Skeletal muscle satellite cell (primary cell): ENCODE measurements at regions not wholly inside any gene's neighbourhood (a gene's known extent, or its start where the extent isn't known, plus 50 kb on each side); places are given as distances from the start of the nearest gene placed in this dataset.

ENCODE experiments used
- H3K27me3 ChIP-seq: 2 replicates; pipeline ENCODE4 v1.7.0; 2013; ENCODE audit warnings: low read length; ENCODE audit not compliant: control insufficient read depth, insufficient read depth
- H3K36me3 ChIP-seq: 2 replicates; pipeline ENCODE4 v1.7.0; 2013; ENCODE audit warnings: mild to moderate bottlenecking, control low read depth, low read length; ENCODE audit not compliant: insufficient read depth
- H3K4me1 ChIP-seq: 2 replicates; pipeline ENCODE4 v1.7.0; 2013; ENCODE audit warnings: low read length; ENCODE audit not compliant: control insufficient read depth, insufficient read depth
- H3K4me2 ChIP-seq: 2 replicates; pipeline ENCODE4 v1.7.0; 2013; ENCODE audit warnings: mild to moderate bottlenecking, low read length
- H3K4me3 ChIP-seq: 2 replicates; pipeline ENCODE4 v1.7.0; 2013; ENCODE audit warnings: low read length
- H3K9ac ChIP-seq: 2 replicates; pipeline ENCODE4 v1.7.0; 2013; ENCODE audit warnings: mild to moderate bottlenecking, low read depth, low read length, moderate library complexity
- H3K9me3 ChIP-seq: replicated peaks from 2 replicates; pipeline ENCODE4 v1.7.0; 2013; ENCODE audit warnings: mild to moderate bottlenecking, control low read depth, low read length

DNA sequence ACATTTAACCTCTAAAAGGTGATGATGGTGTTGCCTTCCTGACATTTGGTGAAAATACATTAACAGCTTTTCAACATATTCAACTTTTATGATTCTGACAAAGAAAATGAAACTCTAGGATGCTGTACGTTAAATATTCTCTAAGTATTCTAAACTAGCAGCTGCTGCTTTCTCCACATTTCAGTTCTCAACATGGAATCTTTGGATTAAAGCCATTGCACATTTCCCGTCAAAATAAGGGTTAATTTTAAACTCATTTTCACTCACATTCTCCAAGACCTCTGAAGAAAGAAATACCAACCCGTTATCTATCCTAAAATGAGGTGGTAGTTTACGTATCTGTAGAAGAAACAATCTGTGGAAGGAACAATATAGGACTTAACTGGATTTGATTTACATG lies 655.7 kb upstream of the ARPP21 start:
- Histone ChIP-seq H3K9me3 (no peaks in the 10 kb centered on the region), H3K36me3 (no peaks in the 10 kb centered on the region), H3K27me3 (no peaks in the 10 kb centered on the region), H3K9ac (no peak overlapping the region), H3K4me1 (no peaks in the 10 kb centered on the region), H3K4me3 (no peak overlapping the region), H3K4me2 (no peak overlapping the region)

GRCh38 chr3:34988296-34988695 lies 651.0 kb upstream of the ARPP21 start:
- Histone ChIP-seq H3K36me3 (no peaks in the 10 kb centered on the region), H3K9ac (no peak overlapping the region)

GRCh38 chr3:34995796-34996430 lies 643.4 kb upstream of the ARPP21 start:
- no peak overlapping the region for H3K4me3 ChIP-seq

More at GRCh38 chr3:34988296-34988695, 651.0 kb upstream of the ARPP21 start:
- Histone ChIP-seq H3K4me1 (no peaks in the 10 kb centered on the region), H3K4me3 (no peak overlapping the region), H3K4me2 (no peak overlapping the region), H3K27me3 (no peaks in the 10 kb centered on the region), H3K9me3 (no peaks in the 10 kb centered on the region)

DNA sequence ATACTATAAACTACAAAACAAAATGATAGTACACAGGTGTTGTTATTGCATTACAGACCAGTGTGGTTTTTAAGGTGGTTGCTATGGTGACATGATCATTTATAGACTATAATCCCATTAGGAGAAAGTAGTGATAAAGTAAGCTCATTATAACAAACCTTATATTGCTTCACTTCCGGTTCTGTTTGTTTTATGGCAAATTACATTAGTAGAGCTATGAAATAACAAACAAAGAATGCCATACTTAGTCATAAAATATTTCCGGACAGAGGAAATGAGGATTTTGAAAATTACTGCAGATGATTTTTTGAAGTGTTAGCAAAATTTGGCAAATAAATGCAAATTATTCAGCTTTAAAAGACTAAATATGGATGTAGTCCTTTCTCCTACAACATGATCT lies 640.4 kb upstream of the ARPP21 start:
- H3K9me3 ChIP-seq: no peaks in the 10 kb centered on the region
- H3K4me3 ChIP-seq: no peak overlapping the region
- no peaks in the 10 kb centered on the region for H3K36me3 ChIP-seq
- peaks cover 6% of the 10 kb centered on the region for H3K4me1 ChIP-seq
- no peak overlapping the region for H3K4me2 ChIP-seq
- no peaks in the 10 kb centered on the region for H3K27me3 ChIP-seq
- H3K9ac ChIP-seq: no peak overlapping the region

More at GRCh38 chr3:34995796-34996430, 643.4 kb upstream of the ARPP21 start:
- no peaks in the 10 kb centered on the region for H3K27me3 ChIP-seq
- no peak overlapping the region for H3K4me2 ChIP-seq
- H3K4me1 ChIP-seq: peaks cover 6% of the 10 kb centered on the region
- no peak overlapping the region for H3K9ac ChIP-seq
- H3K36me3 ChIP-seq: no peaks in the 10 kb centered on the region
- no peaks in the 10 kb centered on the region for H3K9me3 ChIP-seq

DNA sequence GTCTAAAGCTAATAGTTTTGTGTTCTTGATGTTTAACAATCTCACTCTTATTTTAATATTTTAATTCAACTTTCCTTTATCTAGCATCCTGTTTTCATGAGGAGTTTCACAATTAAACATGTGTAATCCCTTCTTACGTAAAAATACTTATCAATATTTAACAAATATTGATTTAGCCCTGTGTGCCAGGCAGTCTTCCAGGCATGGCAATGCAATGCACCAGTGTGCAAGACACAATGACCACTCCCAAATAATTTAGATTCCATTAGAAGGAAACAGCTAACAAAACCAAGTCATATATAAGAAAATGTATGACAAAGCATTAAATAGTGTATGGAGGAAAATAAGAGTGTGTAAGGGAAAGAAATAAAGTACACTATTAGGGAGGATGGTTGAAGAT lies 627.1 kb upstream of the ARPP21 start:
- no peak overlapping the region for H3K9ac ChIP-seq
- no peaks in the 10 kb centered on the region for H3K4me1 ChIP-seq
- H3K36me3 ChIP-seq: no peaks in the 10 kb centered on the region
- H3K4me3 ChIP-seq: no peak overlapping the region
- no peaks in the 10 kb centered on the region for H3K27me3 ChIP-seq
- no peaks in the 10 kb centered on the region for H3K9me3 ChIP-seq
- no peak overlapping the region for H3K4me2 ChIP-seq

DNA sequence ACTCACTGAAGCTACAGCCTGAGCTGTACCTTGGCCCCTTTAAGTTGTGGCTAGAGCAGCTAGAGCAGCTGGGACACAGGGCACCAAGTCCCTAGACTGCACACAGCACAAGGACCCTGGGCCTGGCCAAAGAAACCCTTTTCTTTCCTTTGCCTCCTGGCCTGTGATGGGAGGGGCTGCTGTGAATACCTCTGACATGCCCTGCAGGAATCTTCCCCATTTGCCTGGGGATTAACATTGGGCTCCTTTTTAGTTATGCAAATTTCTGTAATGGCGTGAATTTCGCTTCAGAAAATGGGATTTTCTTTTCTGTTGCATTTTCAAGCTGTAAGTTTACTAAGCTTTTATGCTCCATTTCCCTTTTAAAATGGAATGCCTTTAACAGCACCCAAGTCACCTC lies 611.2 kb upstream of the ARPP21 start:
- H3K4me1 ChIP-seq: no peaks in the 10 kb centered on the region
- no peaks in the 10 kb centered on the region for H3K27me3 ChIP-seq
- no peak overlapping the region for H3K4me2 ChIP-seq
- H3K36me3 ChIP-seq: no peaks in the 10 kb centered on the region
- H3K4me3 ChIP-seq: no peak overlapping the region
- H3K9me3 ChIP-seq: no peaks in the 10 kb centered on the region
- H3K9ac ChIP-seq: no peak overlapping the region

DNA sequence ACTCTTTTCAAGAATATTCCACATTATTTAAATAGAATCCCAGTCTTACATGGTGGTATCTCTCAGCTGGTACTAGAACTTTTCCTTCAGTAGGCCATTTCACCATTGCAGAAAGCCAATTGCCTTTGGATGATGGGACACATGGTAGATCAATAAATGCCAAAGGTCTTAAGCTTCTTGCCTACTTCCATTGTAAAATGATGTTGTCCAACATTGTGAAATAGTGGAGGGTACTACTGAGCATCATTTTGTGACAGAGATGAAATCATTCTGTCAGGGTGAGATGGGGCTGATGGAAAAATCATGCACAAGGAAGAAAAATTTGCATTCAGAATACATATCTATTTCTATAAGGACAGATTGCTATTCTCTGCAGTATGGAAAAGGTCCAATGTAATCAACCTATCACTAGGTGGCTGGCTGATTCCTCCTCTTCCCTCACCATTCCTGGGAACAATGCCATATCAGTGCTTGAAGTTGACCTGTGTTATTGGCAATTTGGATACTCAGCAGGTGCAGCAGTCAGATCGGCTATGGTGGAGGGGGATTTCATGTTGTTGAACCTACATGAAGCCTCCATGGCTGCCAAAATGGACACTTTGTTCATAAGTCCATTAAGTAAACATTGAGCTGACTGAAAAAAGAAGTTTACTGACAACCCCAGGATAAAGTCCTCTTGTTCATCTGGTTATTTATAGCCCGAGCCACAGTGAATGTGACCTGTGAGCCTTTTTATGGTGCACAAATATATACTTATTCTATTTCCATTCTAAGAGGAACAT lies 596.9 kb upstream of the ARPP21 start:
- no peaks in the 10 kb centered on the region for H3K27me3 ChIP-seq
- no peaks in the 10 kb centered on the region for H3K4me1 ChIP-seq
- no peak overlapping the region for H3K9ac ChIP-seq
- no peak overlapping the region for H3K4me2 ChIP-seq
- no peaks in the 10 kb centered on the region for H3K36me3 ChIP-seq
- no peak overlapping the region for H3K4me3 ChIP-seq
- H3K9me3 ChIP-seq: no peaks in the 10 kb centered on the region

DNA sequence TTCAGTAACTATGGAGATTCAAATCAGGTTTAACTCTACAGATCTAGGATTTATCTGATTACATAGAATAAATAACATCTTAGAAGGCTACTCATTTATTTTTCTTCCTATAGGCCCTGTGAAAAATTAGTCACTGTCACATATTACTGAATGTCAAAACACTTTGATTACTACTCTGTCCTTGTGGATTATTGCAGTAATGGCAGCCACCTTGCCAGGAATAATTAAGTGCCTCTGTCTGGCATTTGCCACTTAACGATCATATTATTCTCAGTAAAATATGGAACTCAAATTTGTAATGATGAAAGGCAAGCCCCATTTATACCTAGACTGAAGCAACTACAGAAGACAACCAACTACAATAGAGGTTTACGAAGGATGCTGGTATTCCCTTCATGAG lies 596.3 kb upstream of the ARPP21 start:
- Histone ChIP-seq H3K4me2 (no peak overlapping the region), H3K27me3 (no peaks in the 10 kb centered on the region), H3K4me1 (no peaks in the 10 kb centered on the region), H3K36me3 (no peaks in the 10 kb centered on the region), H3K9ac (no peak overlapping the region), H3K9me3 (no peaks in the 10 kb centered on the region), H3K4me3 (no peak overlapping the region)

DNA sequence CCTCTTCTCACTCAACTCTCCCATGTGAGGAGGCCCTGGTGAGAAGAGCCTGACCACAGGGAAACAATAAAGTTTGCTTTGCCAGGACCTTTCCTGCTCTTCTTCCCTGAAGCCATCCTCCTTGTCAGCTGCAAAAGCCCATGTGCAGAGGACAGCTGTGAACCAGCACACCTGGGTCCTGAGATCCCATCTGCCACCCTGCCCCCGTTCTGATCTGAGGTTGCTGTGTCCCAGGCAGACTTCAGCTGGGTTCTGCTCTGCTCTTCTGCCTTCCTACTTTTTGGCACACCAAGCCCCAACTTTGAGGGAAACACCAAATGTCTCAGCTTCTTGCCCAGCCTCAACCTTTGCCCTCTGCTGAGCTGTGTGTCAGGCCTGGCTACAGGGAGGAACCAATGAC lies 595.1 kb upstream of the ARPP21 start:
- Histone ChIP-seq H3K9me3 (no peaks in the 10 kb centered on the region), H3K4me3 (no peak overlapping the region), H3K4me1 (no peaks in the 10 kb centered on the region), H3K9ac (no peak overlapping the region), H3K36me3 (no peaks in the 10 kb centered on the region), H3K27me3 (no peaks in the 10 kb centered on the region), H3K4me2 (no peak overlapping the region)

DNA sequence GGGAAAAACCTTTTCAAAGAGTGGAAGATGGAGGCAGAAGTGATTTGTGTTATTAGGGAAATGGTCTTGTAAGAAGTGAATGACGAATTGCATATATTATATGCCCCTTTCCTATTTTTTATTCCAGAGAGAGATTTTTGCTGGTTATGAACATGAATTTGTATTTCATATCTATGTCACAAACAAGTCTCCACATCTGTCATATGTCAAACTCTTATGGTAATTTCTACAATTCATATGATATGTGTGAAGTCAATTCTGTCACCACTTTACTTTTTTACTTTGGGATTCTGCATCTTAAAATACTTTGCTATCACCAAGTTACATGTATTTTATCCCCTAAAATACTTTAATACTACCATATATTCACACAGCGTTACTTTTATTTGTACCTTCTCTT lies 594.2 kb upstream of the ARPP21 start:
- Histone ChIP-seq H3K9ac (no peak overlapping the region), H3K4me1 (no peaks in the 10 kb centered on the region), H3K9me3 (no peaks in the 10 kb centered on the region), H3K4me2 (no peak overlapping the region), H3K4me3 (no peak overlapping the region), H3K36me3 (no peaks in the 10 kb centered on the region), H3K27me3 (no peaks in the 10 kb centered on the region)

GRCh38 chr3:35064761-35065160 lies 574.6 kb upstream of the ARPP21 start:
- H3K4me2 ChIP-seq: no peak overlapping the region
- H3K4me3 ChIP-seq: no peak overlapping the region
- no peak overlapping the region for H3K9ac ChIP-seq
- H3K9me3 ChIP-seq: no peaks in the 10 kb centered on the region
- H3K27me3 ChIP-seq: no peaks in the 10 kb centered on the region
- no peaks in the 10 kb centered on the region for H3K4me1 ChIP-seq
- H3K36me3 ChIP-seq: no peaks in the 10 kb centered on the region

GRCh38 chr3:35065891-35066290 lies 573.4 kb upstream of the ARPP21 start:
- no peaks in the 10 kb centered on the region for H3K9me3 ChIP-seq
- no peaks in the 10 kb centered on the region for H3K27me3 ChIP-seq
- H3K4me2 ChIP-seq: no peak overlapping the region
- H3K36me3 ChIP-seq: no peaks in the 10 kb centered on the region
- H3K4me1 ChIP-seq: no peaks in the 10 kb centered on the region
- no peak overlapping the region for H3K9ac ChIP-seq
- no peak overlapping the region for H3K4me3 ChIP-seq
